Astrocyte (in vitro differentiated cells and primary cell): ENCODE measurements at regions not wholly inside any gene's neighbourhood (a gene's known extent, or its start where the extent isn't known, plus 50 kb on each side); places are given as distances from the start of the nearest gene placed in this dataset.
"Not testable (repeated sequence)": the region's sequence is repeated elsewhere in the genome, so short reads cannot be mapped to it uniquely, and the experiment has no call there.

Experiments used
- DNase-seq: peaks from one replicate; pipeline ENCODE4 v3.0.0-alpha.2; 2010; ENCODE audit warnings: low read depth
- FAIRE-seq: peaks from 2 replicates; lab custom pipeline; 2011; peaks lifted over from hg19 to GRCh38; lab: Jason Lieb, UNC
- H2AFZ ChIP-seq: 2 replicates; pipeline ENCODE4 v1.6.0; 2012; ENCODE audit warnings: low read depth, low read length, inconsistent platforms
- H3K27ac ChIP-seq: 2 replicates; pipeline ENCODE4 v1.5.1; 2011; ENCODE audit warnings: low read depth, low read length, inconsistent platforms
- H3K27me3 ChIP-seq: 2 replicates; pipeline ENCODE4 v1.6.0; 2011; ENCODE audit warnings: low read length, inconsistent platforms; ENCODE audit not compliant: insufficient read depth
- H3K36me3 ChIP-seq: 2 replicates; pipeline ENCODE4 v1.5.1; 2011; ENCODE audit warnings: low read length, inconsistent platforms; ENCODE audit not compliant: insufficient read depth
- H3K4me1 ChIP-seq: 2 replicates; pipeline ENCODE4 v1.5.1; 2011; ENCODE audit warnings: low read length, inconsistent platforms; ENCODE audit not compliant: insufficient read depth
- H3K4me2 ChIP-seq: 2 replicates; pipeline ENCODE4 v1.6.0; 2012; ENCODE audit warnings: low read length, inconsistent platforms
- H3K4me3 ChIP-seq: 2 replicates; pipeline ENCODE4 v1.5.1; 2011; ENCODE audit warnings: low read depth, mild to moderate bottlenecking, low read length, inconsistent platforms; ENCODE audit not compliant: insufficient read depth
- H3K79me2 ChIP-seq: 2 replicates; pipeline ENCODE4 v1.6.0; 2012; ENCODE audit warnings: mild to moderate bottlenecking, low read length, inconsistent platforms; ENCODE audit not compliant: insufficient read depth
- H3K9ac ChIP-seq: 2 replicates; pipeline ENCODE4 v1.6.0; 2012; ENCODE audit warnings: mild to moderate bottlenecking, low read length, inconsistent platforms
- H3K9me3 ChIP-seq: 2 replicates; pipeline ENCODE4 v1.5.1; 2012; ENCODE audit warnings: low read depth, mild to moderate bottlenecking, low read length, inconsistent platforms; ENCODE audit not compliant: insufficient read depth
- H4K20me1 ChIP-seq: 2 replicates; pipeline ENCODE4 v1.6.0; 2012; ENCODE audit warnings: low read length, inconsistent platforms; ENCODE audit not compliant: insufficient read depth
- H3K27ac Mint-ChIP-seq: one replicate; pipeline ENCODE4 v1.8.0; 2021; ENCODE audit warnings: mild to moderate bottlenecking, mixed read lengths; ENCODE audit not compliant: unreplicated experiment
- H3K27me3 Mint-ChIP-seq: one replicate; pipeline ENCODE4 v1.8.0; 2021; ENCODE audit warnings: low read depth, mixed read lengths; ENCODE audit not compliant: unreplicated experiment
- H3K36me3 Mint-ChIP-seq: one replicate; pipeline ENCODE4 v1.8.0; 2021; ENCODE audit warnings: low read depth, mixed read lengths; ENCODE audit not compliant: unreplicated experiment
- H3K4me1 Mint-ChIP-seq: one replicate; pipeline ENCODE4 v1.8.0; 2021; ENCODE audit warnings: low read depth, mixed read lengths; ENCODE audit not compliant: unreplicated experiment
- H3K4me3 Mint-ChIP-seq: one replicate; pipeline ENCODE4 v1.8.0; 2021; ENCODE audit warnings: mild to moderate bottlenecking, moderate library complexity, mixed read lengths; ENCODE audit not compliant: unreplicated experiment
- H3K9me3 Mint-ChIP-seq: one replicate; pipeline ENCODE4 v1.8.0; 2021; ENCODE audit warnings: mild to moderate bottlenecking, mixed read lengths; ENCODE audit not compliant: unreplicated experiment
- EZH2 ChIP-seq: IDR thresholded peaks from 2 replicates; pipeline ENCODE4 v1.6.1; 2012; ENCODE audit warnings: mild to moderate bottlenecking, low read length, inconsistent platforms; ENCODE audit not compliant: insufficient read depth
- TF ChIP-seq, protein P1 (sequence below): IDR thresholded peaks from 2 replicates; pipeline ENCODE4 v1.5.1; 2011; ENCODE audit warnings: low read depth, mild to moderate bottlenecking, inconsistent platforms, low read length, moderate library complexity; ENCODE audit not compliant: insufficient read depth

DNA sequence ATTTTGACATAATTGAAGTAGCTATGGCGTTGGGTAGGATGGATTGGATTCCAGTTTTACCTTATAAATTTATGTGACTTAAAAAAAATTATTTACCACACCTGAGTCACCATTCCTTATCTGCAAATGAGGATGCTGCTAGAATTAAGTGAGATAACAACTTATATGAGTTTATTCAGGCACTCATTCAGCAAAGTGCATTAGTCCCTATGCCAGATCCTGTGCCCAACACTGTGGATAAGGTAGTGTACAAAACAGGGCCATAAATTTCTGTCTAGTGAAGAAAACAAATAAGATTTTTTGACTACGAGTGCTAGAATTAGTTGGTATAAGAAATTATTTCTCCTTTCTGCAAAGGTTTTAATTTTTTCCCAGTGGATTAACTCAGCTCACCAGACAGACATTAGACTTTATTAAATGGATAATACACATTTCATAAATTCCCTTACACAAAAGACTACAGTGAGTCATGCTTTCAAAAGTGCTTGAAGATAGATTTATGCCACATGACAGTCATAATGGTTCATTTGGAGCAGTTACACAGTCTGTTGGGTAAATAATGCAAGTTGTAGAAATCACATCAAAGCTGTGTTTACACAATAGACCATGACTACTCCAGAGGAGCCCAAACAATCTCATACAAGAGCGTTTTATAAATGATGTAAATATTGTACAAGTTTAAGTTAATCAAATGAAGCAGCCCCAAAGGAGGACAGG is 129.9 kb upstream of the TGFBR2 start:
- Mint-ChIP-seq H3K4me1 (peaks cover 7% of the 10 kb centered on the region), H3K9me3 (peaks cover 8% of the 10 kb centered on the region), H3K4me3 (no peak overlapping the region), H3K27ac (no peak overlapping the region), H3K36me3 (peaks cover 2% of the 10 kb centered on the region), H3K27me3 (no peaks in the 10 kb centered on the region)
- H3K36me3 ChIP-seq: no peaks in the 10 kb centered on the region
- no peak for TF ChIP-seq EZH2
- TF ChIP-seq, protein P1, sequence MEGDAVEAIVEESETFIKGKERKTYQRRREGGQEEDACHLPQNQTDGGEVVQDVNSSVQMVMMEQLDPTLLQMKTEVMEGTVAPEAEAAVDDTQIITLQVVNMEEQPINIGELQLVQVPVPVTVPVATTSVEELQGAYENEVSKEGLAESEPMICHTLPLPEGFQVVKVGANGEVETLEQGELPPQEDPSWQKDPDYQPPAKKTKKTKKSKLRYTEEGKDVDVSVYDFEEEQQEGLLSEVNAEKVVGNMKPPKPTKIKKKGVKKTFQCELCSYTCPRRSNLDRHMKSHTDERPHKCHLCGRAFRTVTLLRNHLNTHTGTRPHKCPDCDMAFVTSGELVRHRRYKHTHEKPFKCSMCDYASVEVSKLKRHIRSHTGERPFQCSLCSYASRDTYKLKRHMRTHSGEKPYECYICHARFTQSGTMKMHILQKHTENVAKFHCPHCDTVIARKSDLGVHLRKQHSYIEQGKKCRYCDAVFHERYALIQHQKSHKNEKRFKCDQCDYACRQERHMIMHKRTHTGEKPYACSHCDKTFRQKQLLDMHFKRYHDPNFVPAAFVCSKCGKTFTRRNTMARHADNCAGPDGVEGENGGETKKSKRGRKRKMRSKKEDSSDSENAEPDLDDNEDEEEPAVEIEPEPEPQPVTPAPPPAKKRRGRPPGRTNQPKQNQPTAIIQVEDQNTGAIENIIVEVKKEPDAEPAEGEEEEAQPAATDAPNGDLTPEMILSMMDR: no peak
- no peaks in the 10 kb centered on the region for H3K27me3 ChIP-seq
- no peaks in the 10 kb centered on the region for H3K4me1 ChIP-seq
- no peak overlapping the region for H2AFZ ChIP-seq
- no peak overlapping the region for H3K4me2 ChIP-seq
- H3K9me3 ChIP-seq: no peaks in the 10 kb centered on the region
- no peak overlapping the region for H3K9ac ChIP-seq
- H4K20me1 ChIP-seq: no peaks in the 10 kb centered on the region
- DNase-seq: peak; percentile 34
- no peaks in the 10 kb centered on the region for H3K79me2 ChIP-seq
- H3K27ac ChIP-seq: no peak overlapping the region
- FAIRE-seq: peak; percentile 5
- no peak overlapping the region for H3K4me3 ChIP-seq

GRCh38 chr3:30477149-30477921 is 129.1 kb upstream of the TGFBR2 start:
- peaks cover 8% of the 10 kb centered on the region for H3K9me3 Mint-ChIP-seq
- H3K9me3 ChIP-seq: no peaks in the 10 kb centered on the region
- no peaks in the 10 kb centered on the region for H3K27me3 Mint-ChIP-seq
- no peaks in the 10 kb centered on the region for H3K4me1 ChIP-seq
- FAIRE-seq: no peak
- H3K27me3 ChIP-seq: no peaks in the 10 kb centered on the region
- no peak overlapping the region for H3K4me2 ChIP-seq
- no peak overlapping the region for H3K9ac ChIP-seq
- H4K20me1 ChIP-seq: no peaks in the 10 kb centered on the region
- no peak for DNase-seq
- no peak overlapping the region for H3K4me3 Mint-ChIP-seq
- no peak overlapping the region for H2AFZ ChIP-seq
- no peak overlapping the region for H3K27ac Mint-ChIP-seq
- H3K36me3 ChIP-seq: no peaks in the 10 kb centered on the region
- no peaks in the 10 kb centered on the region for H3K79me2 ChIP-seq
- no peak overlapping the region for H3K27ac ChIP-seq
- peaks cover 2% of the 10 kb centered on the region for H3K36me3 Mint-ChIP-seq
- H3K4me1 Mint-ChIP-seq: peaks cover 2% of the 10 kb centered on the region
- TF ChIP-seq, protein P1: no peak
- TF ChIP-seq EZH2: no peak
- no peak overlapping the region for H3K4me3 ChIP-seq

DNA sequence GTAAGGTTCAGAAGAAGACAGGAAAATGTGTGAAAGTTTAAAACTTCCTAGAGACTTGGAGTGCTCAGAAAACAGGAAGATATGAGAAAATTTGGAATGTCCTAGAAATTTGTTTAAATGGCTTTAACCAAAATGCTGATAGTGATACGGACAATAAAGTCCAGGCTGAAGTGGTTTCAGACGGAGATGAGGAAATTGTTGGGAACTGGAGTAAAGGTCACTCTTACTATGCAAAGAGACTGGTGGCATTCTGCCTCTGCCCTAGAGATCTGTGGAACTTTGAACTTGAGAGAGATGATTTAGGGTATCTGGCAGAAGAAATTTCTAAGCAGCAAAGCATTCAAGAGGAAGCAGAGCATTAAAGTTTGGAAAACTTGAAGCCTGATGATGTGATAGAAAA is 126.7 kb upstream of the TGFBR2 start:
- not testable (repeated sequence) for FAIRE-seq, H3K36me3 ChIP-seq, H3K9me3 ChIP-seq, H3K9ac ChIP-seq, H3K4me3 ChIP-seq, DNase-seq, H3K4me1 Mint-ChIP-seq, H3K27me3 Mint-ChIP-seq, H3K9me3 Mint-ChIP-seq, H3K27me3 ChIP-seq, H3K4me1 ChIP-seq, H3K36me3 Mint-ChIP-seq, H3K4me3 Mint-ChIP-seq, H4K20me1 ChIP-seq, H3K27ac Mint-ChIP-seq, H3K27ac ChIP-seq, H3K79me2 ChIP-seq, H2AFZ ChIP-seq, H3K4me2 ChIP-seq

GRCh38 chr3:30480156-30480555 is 126.2 kb upstream of the TGFBR2 start:
- H3K4me3 Mint-ChIP-seq, H3K27me3 ChIP-seq, H3K4me2 ChIP-seq, H3K36me3 Mint-ChIP-seq, DNase-seq, FAIRE-seq, H3K9me3 ChIP-seq, H3K27ac Mint-ChIP-seq, H3K36me3 ChIP-seq, H3K4me1 Mint-ChIP-seq, H3K27me3 Mint-ChIP-seq, H3K79me2 ChIP-seq, H3K9ac ChIP-seq, H4K20me1 ChIP-seq, H3K4me3 ChIP-seq, H3K27ac ChIP-seq, H3K4me1 ChIP-seq, H2AFZ ChIP-seq, H3K9me3 Mint-ChIP-seq: not testable (repeated sequence)
